Smooth muscle cell (in vitro differentiated cells): ENCODE measurements at regions not wholly inside any gene's neighbourhood (a gene's known extent, or its start where the extent isn't known, plus 50 kb on each side); places are given as distances from the start of the nearest gene placed in this dataset.

ENCODE experiments used
- DNase-seq: peaks from one replicate; lab custom pipeline; 2025; ENCODE audit not compliant: unreplicated experiment; lab: John Stamatoyannopoulos, UW
- H2AFZ ChIP-seq: fragments of 200-600 bp; sonication (generic); 2 replicates; pipeline ENCODE4 v1.6.0; 2016; ENCODE audit warnings: antibody characterized with exemption, low read depth, mild to moderate bottlenecking
- H3F3A ChIP-seq: fragments of 200-600 bp; sonication (generic); 2 replicates; pipeline ENCODE4 v1.6.0; 2017; ENCODE audit warnings: antibody characterized with exemption, low read depth
- H3K27ac ChIP-seq: fragments of 200-600 bp; sonication (generic); 2 replicates; pipeline ENCODE4 v1.5.1; 2016; ENCODE audit warnings: low read depth, mild to moderate bottlenecking
- H3K27me3 ChIP-seq: fragments of 200-600 bp; sonication (generic); 2 replicates; pipeline ENCODE4 v1.6.1; 2016; ENCODE audit warnings: low read depth, mild to moderate bottlenecking
- H3K36me3 ChIP-seq: fragments of 200-600 bp; sonication (generic); 2 replicates; pipeline ENCODE4 v1.5.1; 2016; ENCODE audit warnings: low read depth
- H3K4me1 ChIP-seq: fragments of 200-600 bp; sonication (generic); 2 replicates; pipeline ENCODE4 v1.5.1; 2016; ENCODE audit warnings: low read depth
- H3K4me2 ChIP-seq: fragments of 200-600 bp; sonication (generic); 2 replicates; pipeline ENCODE4 v1.6.0; 2016; ENCODE audit warnings: mild to moderate bottlenecking
- H3K4me3 ChIP-seq: fragments of 200-600 bp; sonication (generic); 2 replicates; pipeline ENCODE4 v1.5.1; 2016; ENCODE audit warnings: mild to moderate bottlenecking
- H3K79me2 ChIP-seq: fragments of 200-600 bp; sonication (generic); 2 replicates; pipeline ENCODE4 v1.6.0; 2016; ENCODE audit warnings: low read depth, mild to moderate bottlenecking
- H3K9ac ChIP-seq: fragments of 200-600 bp; sonication (generic); 2 replicates; pipeline ENCODE4 v1.6.0; 2016; ENCODE audit warnings: low read depth
- H3K9me3 ChIP-seq: fragments of 200-600 bp; sonication (generic); replicated peaks from 2 replicates; pipeline ENCODE4 v1.5.1; 2016; ENCODE audit warnings: low read depth
- H4K20me1 ChIP-seq: fragments of 200-600 bp; sonication (generic); 2 replicates; pipeline ENCODE4 v1.6.0; 2016; ENCODE audit warnings: low read depth
- WGBS: methylation state at CpG from one replicate; pipeline ENCODE4 v1.1.7; 2016; ENCODE audit warnings: low lambda C conversion rate; 5-methylcytosine and 5-hydroxymethylcytosine counted together
- TF ChIP-seq, protein P1 (sequence below): fragments of 200-600 bp; sonication (generic); IDR thresholded peaks from 2 replicates; pipeline ENCODE4 v1.5.1; 2017; ENCODE audit warnings: borderline replicate concordance, mild to moderate bottlenecking, antibody characterized with exemption; ENCODE audit not compliant: insufficient read depth, poor library complexity, severe bottlenecking

DNA sequence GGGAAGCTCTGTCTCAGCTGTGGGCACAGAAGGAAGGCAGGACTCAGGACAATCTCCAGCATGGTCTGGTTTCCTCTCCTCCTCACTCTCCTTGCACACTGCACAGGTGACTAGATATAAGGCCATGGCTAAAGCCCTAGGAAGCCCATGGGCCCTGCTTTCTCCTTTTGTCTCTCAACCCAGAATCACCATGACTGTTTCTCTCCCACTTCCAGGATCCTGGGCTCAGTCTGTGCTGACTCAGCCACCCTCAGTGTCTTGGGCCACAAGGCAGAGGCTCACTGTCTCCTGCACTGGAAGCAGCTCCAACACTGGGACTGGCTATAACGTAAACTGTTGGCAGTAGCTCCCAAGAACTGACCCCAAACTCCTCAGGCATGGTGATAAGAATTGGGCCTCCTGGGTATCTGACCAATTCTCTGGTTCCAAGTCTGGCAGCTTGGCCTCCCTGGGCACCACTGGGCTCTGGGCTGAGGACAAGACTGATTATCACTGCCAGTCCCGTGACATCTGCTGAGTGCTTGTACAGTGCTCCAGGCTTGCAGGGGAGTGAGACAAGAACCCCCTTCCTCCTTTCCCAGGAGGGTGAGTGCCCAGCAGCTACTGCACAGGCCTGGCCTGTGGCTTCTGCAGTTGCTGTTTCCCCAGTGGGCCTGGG lies 104.0 kb upstream of the TOP3B start:
- Histone ChIP-seq H3K36me3 (no peaks in the 10 kb centered on the region), H3K4me1 (no peaks in the 10 kb centered on the region), H3K27ac (no peak overlapping the region), H3F3A (no peaks in the 10 kb centered on the region), H3K4me3 (no peak overlapping the region), H3K9me3 (no peaks in the 10 kb centered on the region), H4K20me1 (no peaks in the 10 kb centered on the region), H2AFZ (peak overlapping the region; percentile 9), H3K27me3 (peaks cover 72% of the 10 kb centered on the region), H3K79me2 (no peaks in the 10 kb centered on the region), H3K4me2 (no peak overlapping the region), H3K9ac (no peak overlapping the region)
- TF ChIP-seq, protein P1, sequence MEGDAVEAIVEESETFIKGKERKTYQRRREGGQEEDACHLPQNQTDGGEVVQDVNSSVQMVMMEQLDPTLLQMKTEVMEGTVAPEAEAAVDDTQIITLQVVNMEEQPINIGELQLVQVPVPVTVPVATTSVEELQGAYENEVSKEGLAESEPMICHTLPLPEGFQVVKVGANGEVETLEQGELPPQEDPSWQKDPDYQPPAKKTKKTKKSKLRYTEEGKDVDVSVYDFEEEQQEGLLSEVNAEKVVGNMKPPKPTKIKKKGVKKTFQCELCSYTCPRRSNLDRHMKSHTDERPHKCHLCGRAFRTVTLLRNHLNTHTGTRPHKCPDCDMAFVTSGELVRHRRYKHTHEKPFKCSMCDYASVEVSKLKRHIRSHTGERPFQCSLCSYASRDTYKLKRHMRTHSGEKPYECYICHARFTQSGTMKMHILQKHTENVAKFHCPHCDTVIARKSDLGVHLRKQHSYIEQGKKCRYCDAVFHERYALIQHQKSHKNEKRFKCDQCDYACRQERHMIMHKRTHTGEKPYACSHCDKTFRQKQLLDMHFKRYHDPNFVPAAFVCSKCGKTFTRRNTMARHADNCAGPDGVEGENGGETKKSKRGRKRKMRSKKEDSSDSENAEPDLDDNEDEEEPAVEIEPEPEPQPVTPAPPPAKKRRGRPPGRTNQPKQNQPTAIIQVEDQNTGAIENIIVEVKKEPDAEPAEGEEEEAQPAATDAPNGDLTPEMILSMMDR = no peak
- WGBS = 57% methylated on average over 2 of the region's 2 CpGs
- DNase-seq = no peak

DNA sequence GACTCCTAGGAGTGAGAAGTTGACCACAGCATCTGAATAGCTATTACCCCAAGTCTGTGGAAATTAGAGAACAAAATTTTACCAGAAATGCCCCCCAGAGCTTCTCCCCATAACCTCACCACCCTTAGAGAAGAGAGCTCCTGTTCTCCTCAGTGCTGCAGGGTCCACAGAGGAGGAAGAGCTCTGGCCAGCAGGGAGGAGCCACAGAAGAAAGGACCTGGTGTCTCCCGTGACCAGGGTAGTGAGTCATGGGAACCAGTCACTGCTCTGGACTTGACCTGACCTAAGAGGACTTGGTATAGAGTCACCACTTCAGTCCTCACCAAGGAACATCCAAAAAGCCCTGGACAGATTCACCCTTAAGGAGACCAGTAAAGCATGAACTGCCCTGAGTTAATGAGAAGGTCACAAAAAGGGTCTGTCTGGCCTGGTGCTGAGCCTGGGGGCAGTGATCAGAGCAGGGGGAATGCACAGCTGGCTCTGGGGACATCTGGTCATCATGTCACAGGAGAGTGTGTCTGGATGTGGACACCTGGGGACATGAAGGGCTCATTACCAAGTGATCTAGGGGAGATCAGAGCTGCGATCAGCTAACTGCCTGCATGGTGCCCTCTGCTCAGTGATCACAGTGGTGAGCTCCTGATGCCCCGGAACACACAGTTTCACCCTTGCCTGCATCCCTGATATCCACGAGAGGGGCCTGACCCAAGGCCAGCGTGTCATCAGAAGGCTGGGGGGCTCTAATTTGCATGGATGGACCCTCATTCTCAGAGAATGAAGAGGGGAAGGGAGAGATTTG lies 103.3 kb upstream of the TOP3B start:
- Histone ChIP-seq H4K20me1 (no peaks in the 10 kb centered on the region), H3K9ac (no peak overlapping the region), H3K9me3 (no peaks in the 10 kb centered on the region), H3K27ac (no peak overlapping the region), H3F3A (no peaks in the 10 kb centered on the region), H3K27me3 (peaks cover 71% of the 10 kb centered on the region), H3K4me3 (no peak overlapping the region), H3K4me2 (no peak overlapping the region), H3K36me3 (no peaks in the 10 kb centered on the region), H3K4me1 (no peaks in the 10 kb centered on the region), H2AFZ (peak overlapping the region; percentile 9), H3K79me2 (no peaks in the 10 kb centered on the region)
- TF ChIP-seq, protein P1 = no peak
- 59% methylated on average over 5 of the region's 5 CpGs for WGBS
- DNase-seq = no peak

DNA sequence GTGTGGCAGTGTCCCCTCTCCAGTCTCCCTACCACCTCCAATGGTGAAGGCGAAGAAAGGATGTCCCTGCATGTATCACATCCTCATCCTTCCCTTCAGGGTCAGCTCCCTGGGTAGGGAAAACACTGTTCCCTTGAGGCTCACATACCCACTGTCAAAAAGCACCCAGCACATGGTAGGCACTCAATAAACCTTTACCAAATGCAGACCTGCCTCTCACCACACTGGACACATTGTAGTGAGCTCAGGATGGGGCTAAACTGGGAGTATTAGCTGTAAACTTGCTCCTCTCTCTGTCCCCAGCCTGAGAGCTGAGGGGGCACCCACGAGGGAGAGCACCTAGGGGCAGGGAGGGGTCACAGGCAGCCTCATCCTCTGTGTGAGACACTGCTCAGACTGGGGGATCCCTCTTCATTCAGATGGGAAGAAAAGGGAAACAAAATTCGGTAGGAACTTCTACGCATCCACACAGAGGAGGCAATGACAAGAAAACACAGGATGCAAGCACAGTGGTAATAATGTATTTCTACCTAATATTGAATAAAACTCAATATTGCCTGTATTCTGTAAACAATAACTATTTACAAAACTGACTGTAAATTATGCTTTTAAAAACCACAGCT lies 101.6 kb upstream of the TOP3B start:
- H3K79me2 ChIP-seq = no peaks in the 10 kb centered on the region
- H3K9ac ChIP-seq = no peak overlapping the region
- H3K4me3 ChIP-seq = no peak overlapping the region
- no peak overlapping the region for H2AFZ ChIP-seq
- H3K27me3 ChIP-seq = peaks cover 66% of the 10 kb centered on the region
- H3K9me3 ChIP-seq = no peaks in the 10 kb centered on the region
- H3K27ac ChIP-seq = no peak overlapping the region
- no peaks in the 10 kb centered on the region for H3K4me1 ChIP-seq
- H3K4me2 ChIP-seq = no peak overlapping the region
- no peaks in the 10 kb centered on the region for H3K36me3 ChIP-seq
- no peaks in the 10 kb centered on the region for H4K20me1 ChIP-seq
- TF ChIP-seq, protein P1 = no peak
- 27% methylated on average over 4 of the region's 4 CpGs for WGBS
- no peak for DNase-seq
- H3F3A ChIP-seq = no peaks in the 10 kb centered on the region
